ENCODE measurements at regions not wholly inside any gene's neighbourhood (a gene's known extent, or its start where the extent isn't known, plus 50 kb on each side); places are given as distances from the start of the nearest gene placed in this dataset.

DNA sequence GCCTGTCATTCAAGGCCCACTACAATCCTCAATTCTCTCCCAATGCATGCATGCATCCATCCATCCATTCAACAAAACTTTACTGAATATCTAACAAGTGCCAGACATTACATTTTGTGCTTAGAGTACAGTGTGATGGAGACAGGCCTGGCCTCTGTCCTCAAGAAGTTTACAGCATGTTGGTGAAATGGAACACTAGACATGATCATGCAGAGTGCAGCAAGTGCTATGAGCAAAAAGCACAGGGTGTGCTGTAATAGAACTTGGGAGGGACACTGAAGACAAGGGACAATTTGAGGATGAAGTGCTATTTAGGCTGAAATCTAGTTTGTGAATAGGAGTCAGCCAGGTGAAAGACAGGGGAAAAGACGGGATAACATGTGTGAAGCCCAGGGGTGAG is 347.8 kb downstream of the PTEN start:
- Histone ChIP-seq H3K27me3 (ENCODE audit: insufficient read depth, low read depth, severe bottlenecking) (no peaks in the 10 kb centered on the region), H3K27ac (no peak overlapping the region), H3K9me3 (ENCODE audit: severe bottlenecking) (no peaks in the 10 kb centered on the region), H3K36me3 (no peaks in the 10 kb centered on the region), H3K4me3 (ENCODE audit: low read depth, low read length) (no peak overlapping the region)
- TF ChIP-seq, protein P1, sequence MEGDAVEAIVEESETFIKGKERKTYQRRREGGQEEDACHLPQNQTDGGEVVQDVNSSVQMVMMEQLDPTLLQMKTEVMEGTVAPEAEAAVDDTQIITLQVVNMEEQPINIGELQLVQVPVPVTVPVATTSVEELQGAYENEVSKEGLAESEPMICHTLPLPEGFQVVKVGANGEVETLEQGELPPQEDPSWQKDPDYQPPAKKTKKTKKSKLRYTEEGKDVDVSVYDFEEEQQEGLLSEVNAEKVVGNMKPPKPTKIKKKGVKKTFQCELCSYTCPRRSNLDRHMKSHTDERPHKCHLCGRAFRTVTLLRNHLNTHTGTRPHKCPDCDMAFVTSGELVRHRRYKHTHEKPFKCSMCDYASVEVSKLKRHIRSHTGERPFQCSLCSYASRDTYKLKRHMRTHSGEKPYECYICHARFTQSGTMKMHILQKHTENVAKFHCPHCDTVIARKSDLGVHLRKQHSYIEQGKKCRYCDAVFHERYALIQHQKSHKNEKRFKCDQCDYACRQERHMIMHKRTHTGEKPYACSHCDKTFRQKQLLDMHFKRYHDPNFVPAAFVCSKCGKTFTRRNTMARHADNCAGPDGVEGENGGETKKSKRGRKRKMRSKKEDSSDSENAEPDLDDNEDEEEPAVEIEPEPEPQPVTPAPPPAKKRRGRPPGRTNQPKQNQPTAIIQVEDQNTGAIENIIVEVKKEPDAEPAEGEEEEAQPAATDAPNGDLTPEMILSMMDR (IDR thresholded peaks at IDR 0.05; ENCODE audit: low read depth, low read length), result no peak
- DNase-seq, result no peak

DNA sequence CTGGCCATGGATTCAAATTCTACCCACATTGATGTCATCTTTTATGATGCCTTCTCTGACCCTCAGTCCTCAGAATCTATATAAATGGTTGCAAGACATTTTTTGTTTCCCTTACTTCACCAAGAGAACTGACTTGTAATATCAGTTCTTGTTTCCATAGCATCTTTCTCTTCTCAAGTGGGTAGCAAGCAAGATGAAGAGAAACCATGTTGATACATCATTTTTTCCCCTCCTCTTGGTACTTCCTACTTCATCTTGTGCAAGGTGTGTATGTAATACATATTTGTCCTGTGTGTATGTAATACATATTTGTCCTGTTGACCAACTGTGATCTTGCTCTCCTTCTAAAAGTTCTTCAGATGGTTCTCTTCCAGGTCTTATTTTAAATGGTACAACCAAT is 348.6 kb downstream of the PTEN start:
- H3K27ac ChIP-seq, result no peak overlapping the region

DNA sequence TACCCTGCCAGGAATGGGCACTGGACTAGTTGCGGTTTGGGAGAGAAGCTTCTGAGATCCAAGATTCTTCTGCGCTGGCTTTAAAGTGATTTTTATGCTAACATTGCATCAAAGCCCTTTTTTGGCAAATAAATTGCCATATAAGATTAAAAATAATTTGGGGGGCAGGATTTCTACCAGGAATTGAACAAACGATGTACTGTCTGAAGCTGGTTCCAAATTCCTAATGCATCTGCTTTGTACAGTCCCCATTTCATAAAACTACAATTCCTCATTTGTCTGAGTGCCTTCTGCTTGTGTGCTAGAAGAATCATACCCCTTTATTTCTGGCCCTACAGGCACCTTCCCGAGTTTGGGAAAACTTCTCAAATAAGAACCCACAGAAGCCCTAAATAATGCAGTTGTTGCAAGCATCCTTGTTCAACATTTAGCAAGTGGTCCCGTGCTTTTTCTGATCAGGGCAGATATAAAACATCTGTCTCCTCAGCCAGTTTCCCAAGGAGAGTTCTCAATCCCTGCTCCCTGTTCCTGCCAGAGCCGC is 349.7 kb downstream of the PTEN start:
- TF ChIP-seq, protein P1 (IDR thresholded peaks at IDR 0.05; ENCODE audit: low read depth, low read length), result no peak
- no peak for DNase-seq
- Histone ChIP-seq H3K27ac (no peak overlapping the region), H3K9me3 (ENCODE audit: severe bottlenecking) (no peaks in the 10 kb centered on the region), H3K27me3 (ENCODE audit: insufficient read depth, low read depth, severe bottlenecking) (no peaks in the 10 kb centered on the region), H3K4me3 (ENCODE audit: low read depth, low read length) (no peak overlapping the region), H3K36me3 (no peaks in the 10 kb centered on the region)

More for the DNA sequence above, 348.6 kb downstream of the PTEN start:
- H3K27me3 ChIP-seq (ENCODE audit: insufficient read depth, low read depth, severe bottlenecking), result no peaks in the 10 kb centered on the region
- H3K4me3 ChIP-seq (ENCODE audit: low read depth, low read length), result no peak overlapping the region
- DNase-seq, result no peak
- H3K9me3 ChIP-seq (ENCODE audit: severe bottlenecking), result no peaks in the 10 kb centered on the region
- no peaks in the 10 kb centered on the region for H3K36me3 ChIP-seq
- TF ChIP-seq, protein P1 (IDR thresholded peaks at IDR 0.05; ENCODE audit: low read depth, low read length), result no peak

DNA sequence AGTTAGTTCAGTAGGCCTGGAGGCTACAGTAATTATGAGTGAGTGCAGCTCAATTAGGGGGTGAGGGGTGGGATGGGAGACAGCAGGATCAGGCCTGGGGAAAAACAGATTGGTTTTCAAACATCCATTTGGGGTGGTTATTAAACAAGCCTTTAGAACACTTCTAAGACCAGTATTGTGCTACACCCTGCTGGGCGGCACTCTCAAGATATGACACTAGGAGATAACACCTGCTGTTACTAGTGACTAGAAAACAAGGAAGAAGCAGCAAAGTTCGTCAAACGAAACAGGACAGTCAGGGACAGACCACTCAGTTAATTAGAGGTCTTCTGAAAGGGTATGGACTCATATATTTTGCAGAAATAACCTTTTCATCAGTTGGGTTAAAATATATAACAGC is 353.6 kb downstream of the PTEN start:
- TF ChIP-seq, protein P1 (IDR thresholded peaks at IDR 0.05; ENCODE audit: low read depth, low read length), result no peak
- H3K36me3 ChIP-seq, result no peaks in the 10 kb centered on the region
- H3K9me3 ChIP-seq (ENCODE audit: severe bottlenecking), result no peaks in the 10 kb centered on the region

DNA sequence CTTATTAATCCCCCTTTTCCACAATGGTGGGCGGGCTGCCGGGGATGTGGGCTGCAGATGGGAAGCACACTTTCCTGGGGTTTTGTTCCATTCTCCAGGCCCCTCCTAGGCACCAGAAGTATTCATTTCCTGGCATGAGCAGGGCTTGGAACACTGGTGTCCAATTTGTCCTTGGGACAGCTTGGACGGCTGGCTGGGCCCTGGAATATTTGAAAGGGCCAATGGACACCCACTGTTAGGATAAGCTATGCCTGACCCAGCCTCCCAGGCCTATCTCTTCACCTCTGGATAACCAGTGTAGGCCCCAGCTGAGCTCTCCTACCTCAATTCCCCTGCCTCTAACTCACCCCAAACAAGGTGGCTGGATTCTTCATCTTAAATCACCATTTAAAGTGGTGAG is 354.9 kb downstream of the PTEN start:
- Histone ChIP-seq H3K9me3 (ENCODE audit: severe bottlenecking) (no peaks in the 10 kb centered on the region), H3K27ac (no peak overlapping the region), H3K36me3 (no peaks in the 10 kb centered on the region), H3K27me3 (ENCODE audit: insufficient read depth, low read depth, severe bottlenecking) (no peaks in the 10 kb centered on the region), H3K4me3 (ENCODE audit: low read depth, low read length) (no peak overlapping the region)
- no peak for DNase-seq
- TF ChIP-seq, protein P1 (IDR thresholded peaks at IDR 0.05; ENCODE audit: low read depth, low read length), result no peak

More for the DNA sequence above, 353.6 kb downstream of the PTEN start:
- peak; percentile 60 for DNase-seq
- H3K27ac ChIP-seq, result peak overlapping the region; percentile 13; the same call in 1 of the 2 replicates
- no peak overlapping the region for H3K4me3 ChIP-seq (ENCODE audit: low read depth, low read length)
- H3K27me3 ChIP-seq (ENCODE audit: insufficient read depth, low read depth, severe bottlenecking), result no peaks in the 10 kb centered on the region

DNA sequence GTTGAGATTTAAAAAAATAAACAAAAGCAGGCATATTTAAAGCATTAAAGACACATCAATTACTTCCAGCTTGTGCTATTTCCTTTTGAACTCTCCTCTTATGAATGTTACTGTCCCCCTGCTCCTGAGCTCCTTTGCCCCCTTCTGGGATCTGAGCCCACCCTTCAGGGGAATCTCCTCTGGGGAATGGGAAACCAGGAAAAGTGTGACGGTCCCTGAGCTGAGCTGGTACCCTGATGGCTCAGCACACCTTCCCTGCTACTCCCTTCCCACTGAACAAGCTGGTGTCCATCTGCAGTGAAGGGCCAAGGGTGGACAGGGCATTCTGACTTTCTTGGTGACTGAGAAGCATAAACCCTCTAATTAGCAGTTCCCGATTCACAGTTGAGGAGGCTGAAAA is 356.3 kb downstream of the PTEN start:
- TF ChIP-seq, protein P1 (IDR thresholded peaks at IDR 0.05; ENCODE audit: low read depth, low read length), result no peak
- Histone ChIP-seq H3K4me3 (ENCODE audit: low read depth, low read length) (no peak overlapping the region), H3K27me3 (ENCODE audit: insufficient read depth, low read depth, severe bottlenecking) (no peaks in the 10 kb centered on the region), H3K9me3 (ENCODE audit: severe bottlenecking) (no peaks in the 10 kb centered on the region), H3K36me3 (no peaks in the 10 kb centered on the region), H3K27ac (no peak overlapping the region)
- DNase-seq, result no peak

All from WERI-Rb-1 (cell line).